Activated T-helper 2 cell treated with anti-CD3 and anti-CD28 coated beads, Interferon-gamma antibody, Interleukin-2, Interleukin-4, amounts not matched to agents 10 μg/mL and 5 μg/mL and 100 μg/mL, durations not matched to agents 14 hours and 24 hours and 36 hours (primary cell): ENCODE measurements at regions not wholly inside any gene's neighbourhood (a gene's known extent, or its start where the extent isn't known, plus 50 kb on each side); places are given as distances from the start of the nearest gene placed in this dataset.

ENCODE experiments used
- DNase-seq: peaks from one replicate; pipeline ENCODE4 v3.0.0; 2021; ENCODE audit warnings: low spot score
- H3K27ac Mint-ChIP-seq: one replicate; pipeline ENCODE4 v1.8.0; 2021; ENCODE audit warnings: mixed read lengths
- H3K27me3 Mint-ChIP-seq: one replicate; pipeline ENCODE4 v1.8.0; 2021; ENCODE audit warnings: low read depth, mixed read lengths
- H3K36me3 Mint-ChIP-seq: one replicate; pipeline ENCODE4 v1.8.0; 2021; ENCODE audit warnings: low read depth, mixed read lengths
- H3K4me1 Mint-ChIP-seq: one replicate; pipeline ENCODE4 v1.8.0; 2021; ENCODE audit warnings: low read depth, mixed read lengths
- H3K4me3 Mint-ChIP-seq: one replicate; pipeline ENCODE4 v1.8.0; 2021; ENCODE audit warnings: low read depth, mild to moderate bottlenecking, moderate library complexity, mixed read lengths
- H3K9me3 Mint-ChIP-seq: one replicate; pipeline ENCODE4 v1.8.0; 2021; ENCODE audit warnings: mixed read lengths
- intact Hi-C: fragments of 100-400 bp; cut with micrococcal nuclease; formaldehyde crosslinking; loops from one replicate; pipeline ENCODE4 v1.15.1; 2023

DNA sequence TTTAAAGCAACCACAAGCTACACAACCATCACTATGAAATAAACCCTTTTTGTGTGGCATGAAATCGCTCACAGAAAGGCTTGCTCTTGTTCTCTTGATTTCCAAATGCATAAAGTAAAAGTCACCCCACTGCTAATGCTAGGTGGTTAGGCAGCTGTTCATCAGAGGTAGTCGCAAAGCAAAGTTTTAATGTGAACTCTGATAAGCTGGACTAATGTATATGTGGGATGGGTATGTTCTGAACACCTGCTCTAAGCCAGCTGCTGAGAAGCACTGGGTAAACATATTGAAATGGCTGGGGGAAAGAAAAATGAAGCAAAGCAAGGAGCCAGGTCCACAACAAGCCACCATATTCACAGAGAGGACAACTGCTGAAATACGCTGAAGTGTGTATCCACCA, 142.3 kb downstream of the KLF12 start:
- DNase-seq: no peak
- intact Hi-C loops: no loop called here
- Mint-ChIP-seq H3K36me3 (peaks cover 27% of the 10 kb centered on the region), H3K27me3 (no peaks in the 10 kb centered on the region), H3K9me3 (no peaks in the 10 kb centered on the region), H3K4me1 (peaks cover 12% of the 10 kb centered on the region), H3K27ac (no peak overlapping the region), H3K4me3 (no peak overlapping the region)

DNA sequence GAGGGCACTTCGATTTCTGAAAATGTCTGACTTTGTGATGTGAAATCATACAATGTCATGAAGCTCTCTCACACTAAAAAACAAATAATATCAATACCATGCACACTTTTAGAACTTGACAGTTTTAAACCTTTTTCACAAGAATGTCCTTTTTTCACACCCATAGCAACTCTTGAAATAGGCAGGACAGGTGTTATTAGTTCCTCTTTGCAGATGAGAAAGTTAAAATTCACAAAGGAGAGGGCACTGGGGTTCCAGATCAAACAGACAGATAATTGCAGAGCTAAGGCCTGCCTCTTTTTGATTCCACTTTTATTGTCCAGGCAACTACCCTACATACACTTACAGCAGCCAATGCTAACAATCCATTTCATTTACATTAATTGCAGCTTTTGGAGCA, 142.8 kb downstream of the KLF12 start:
- Mint-ChIP-seq H3K27me3 (no peaks in the 10 kb centered on the region), H3K27ac (no peak overlapping the region), H3K36me3 (peaks cover 27% of the 10 kb centered on the region), H3K4me3 (no peak overlapping the region), H3K9me3 (no peaks in the 10 kb centered on the region), H3K4me1 (peaks cover 12% of the 10 kb centered on the region)
- intact Hi-C loops: no loop called here
- no peak for DNase-seq

DNA sequence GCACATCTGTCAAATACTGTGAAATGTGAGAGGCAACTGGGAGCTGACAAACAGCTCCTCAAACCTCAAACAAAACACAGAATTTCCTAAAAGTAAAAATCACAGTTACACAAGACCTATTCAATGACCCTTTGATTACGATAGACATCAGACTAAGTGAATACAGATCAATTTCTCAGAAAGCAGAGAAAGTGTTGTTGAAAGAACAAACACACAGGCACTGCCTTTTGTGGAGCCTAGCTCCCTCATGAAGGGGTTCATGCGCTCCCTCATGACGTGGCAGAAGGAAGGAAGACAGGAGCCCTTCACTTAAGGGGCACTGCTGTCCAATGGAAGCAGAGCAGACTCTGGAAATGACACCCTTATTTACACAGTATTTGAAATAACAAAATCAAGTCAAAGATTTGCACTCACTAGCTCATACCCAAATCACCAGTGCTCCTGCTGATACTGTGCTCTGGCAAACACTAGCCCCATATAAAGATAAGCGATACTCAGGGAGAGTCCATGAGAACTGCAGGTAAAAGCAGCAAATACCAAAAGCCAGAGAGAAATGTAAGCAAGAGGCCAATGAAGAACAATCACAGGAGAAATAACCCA, 144.9 kb downstream of the KLF12 start:
- Mint-ChIP-seq H3K36me3 (peaks cover 31% of the 10 kb centered on the region), H3K27ac (no peak overlapping the region)

DNA sequence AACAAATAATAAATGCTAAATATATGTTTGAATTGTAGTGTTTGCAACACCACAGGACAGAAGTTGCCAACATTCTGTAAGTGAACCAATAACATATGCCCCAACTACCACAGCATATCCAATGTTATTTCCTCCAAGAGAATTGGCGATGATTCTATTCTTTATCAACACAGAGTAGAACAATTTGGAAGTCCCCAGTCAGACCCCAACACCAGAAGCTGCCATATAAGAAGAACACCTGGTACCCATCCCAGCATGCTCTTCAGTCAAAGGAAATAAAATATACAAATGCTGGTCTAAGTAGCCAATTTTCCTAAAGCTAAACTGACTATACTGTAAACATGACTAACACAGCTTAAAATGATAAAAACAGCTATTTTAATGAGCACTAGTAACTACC, 145.7 kb downstream of the KLF12 start:
- no peaks in the 10 kb centered on the region for H3K9me3 Mint-ChIP-seq
- H3K27ac Mint-ChIP-seq: no peak overlapping the region
- intact Hi-C loops: loop anchor here (10.0 kb wide), 1 partner anchor 154 kb away; no protein-coding TSS in a partner anchor
- H3K4me3 Mint-ChIP-seq: no peak overlapping the region
- peaks cover 29% of the 10 kb centered on the region for H3K4me1 Mint-ChIP-seq
- no peak for DNase-seq
- no peaks in the 10 kb centered on the region for H3K27me3 Mint-ChIP-seq
- H3K36me3 Mint-ChIP-seq: peaks cover 27% of the 10 kb centered on the region

More for the DNA sequence above, 144.9 kb downstream of the KLF12 start:
- Mint-ChIP-seq H3K9me3 (no peaks in the 10 kb centered on the region), H3K4me3 (no peak overlapping the region), H3K4me1 (peaks cover 28% of the 10 kb centered on the region), H3K27me3 (no peaks in the 10 kb centered on the region)
- DNase-seq: no peak
- intact Hi-C loops: loop anchor here (10.0 kb wide), 1 partner anchor 155 kb away; no protein-coding TSS in a partner anchor

DNA sequence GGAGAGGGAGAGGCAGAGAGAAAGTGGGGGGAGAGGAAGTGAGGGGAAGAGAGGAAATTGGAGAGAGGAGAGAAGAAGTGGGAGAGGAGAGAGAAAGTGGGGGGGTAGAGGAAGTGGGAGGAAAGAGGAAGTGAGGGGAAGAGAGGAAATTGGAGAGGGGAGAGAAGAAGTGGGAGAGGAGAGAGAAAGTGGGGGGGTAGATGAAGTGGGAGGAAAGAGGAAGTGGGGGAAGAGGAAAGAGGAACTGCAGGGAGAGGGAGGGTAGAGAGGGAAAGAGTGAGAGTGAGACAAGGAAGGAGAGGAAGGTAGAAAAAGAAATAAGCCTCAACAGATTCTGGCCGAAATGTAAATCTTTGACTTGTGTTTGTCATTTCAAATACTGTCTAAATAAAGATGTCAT, 146.6 kb downstream of the KLF12 start:
- H3K27ac Mint-ChIP-seq: peak overlapping the region; percentile 39
- no peak overlapping the region for H3K4me3 Mint-ChIP-seq
- H3K4me1 Mint-ChIP-seq: peaks cover 29% of the 10 kb centered on the region
- no peak for DNase-seq
- H3K36me3 Mint-ChIP-seq: peaks cover 24% of the 10 kb centered on the region
- intact Hi-C loops: loop anchor here (10.0 kb wide), 1 partner anchor 153 kb away; no protein-coding TSS in a partner anchor
- no peaks in the 10 kb centered on the region for H3K27me3 Mint-ChIP-seq
- no peaks in the 10 kb centered on the region for H3K9me3 Mint-ChIP-seq

DNA sequence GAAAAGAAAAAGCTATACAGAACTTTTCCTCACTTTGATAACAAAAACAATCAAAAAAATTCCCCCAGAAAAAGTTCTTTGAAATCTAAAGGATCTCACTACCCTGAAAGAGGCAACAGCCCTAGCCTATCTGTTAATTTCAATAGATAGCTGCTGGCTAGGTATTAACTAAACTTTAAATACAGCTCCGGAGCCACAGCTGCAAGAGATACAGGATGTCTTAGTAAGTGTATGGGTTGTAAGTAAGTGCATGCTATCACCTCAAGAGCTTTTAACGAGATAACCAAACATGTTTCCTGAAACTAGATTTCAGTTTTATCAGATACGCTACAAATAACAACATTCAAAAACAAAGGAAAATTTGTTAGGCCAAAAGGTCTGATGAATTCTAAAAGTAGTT, 148.4 kb downstream of the KLF12 start:
- Mint-ChIP-seq H3K4me1 (peaks cover 31% of the 10 kb centered on the region), H3K4me3 (peak overlapping the region; percentile 65)

GRCh38 chr13:73984949-73985691, 149.1 kb downstream of the KLF12 start:
- Mint-ChIP-seq H3K36me3 (peaks cover 17% of the 10 kb centered on the region), H3K27ac (peak overlapping the region; percentile 80), H3K9me3 (no peaks in the 10 kb centered on the region), H3K4me1 (peaks cover 33% of the 10 kb centered on the region), H3K27me3 (no peaks in the 10 kb centered on the region), H3K4me3 (peak overlapping the region; percentile 65)
- DNase-seq: peak; percentile 30
- intact Hi-C loops: loop anchor here (2.0 to 10.0 kb wide), 4 partner anchors 42 to 150 kb away; partner anchors contain the start of gene KLF12

More for the DNA sequence above, 148.4 kb downstream of the KLF12 start:
- H3K27ac Mint-ChIP-seq: peak overlapping the region; percentile 80
- intact Hi-C loops: loop anchor here (2.0 to 10.0 kb wide), 4 partner anchors 43 to 151 kb away; partner anchors contain the start of gene KLF12
- H3K36me3 Mint-ChIP-seq: peaks cover 14% of the 10 kb centered on the region
- DNase-seq: no peak
- H3K9me3 Mint-ChIP-seq: no peaks in the 10 kb centered on the region
- H3K27me3 Mint-ChIP-seq: no peaks in the 10 kb centered on the region

DNA sequence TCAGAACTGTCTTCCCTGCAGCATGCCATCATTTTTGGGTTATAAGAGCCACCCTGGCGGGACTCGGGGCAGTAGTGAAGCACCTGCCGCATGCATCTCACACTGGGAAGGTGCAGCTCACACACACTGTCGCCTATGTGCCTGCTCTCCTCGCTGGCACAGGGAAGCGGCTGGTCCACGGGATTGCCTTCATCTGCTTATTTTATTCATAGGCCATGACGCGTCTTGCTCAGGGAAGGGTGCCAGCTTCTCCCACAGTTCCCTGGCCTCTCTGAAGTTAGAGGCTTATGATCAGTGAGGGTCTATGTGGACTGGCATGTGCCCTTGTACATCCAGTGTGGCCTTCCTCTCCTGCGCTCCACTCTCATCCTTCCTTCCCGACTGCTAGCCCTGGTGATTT, 150.0 kb downstream of the KLF12 start:
- no peak overlapping the region for H3K4me3 Mint-ChIP-seq
- H3K27ac Mint-ChIP-seq: no peak overlapping the region
- H3K4me1 Mint-ChIP-seq: peaks cover 28% of the 10 kb centered on the region
- H3K27me3 Mint-ChIP-seq: no peaks in the 10 kb centered on the region
- no peak for DNase-seq
- H3K9me3 Mint-ChIP-seq: no peaks in the 10 kb centered on the region
- H3K36me3 Mint-ChIP-seq: peaks cover 19% of the 10 kb centered on the region
- intact Hi-C loops: loop anchor here (2.0 to 10.0 kb wide), 4 partner anchors 41 to 151 kb away; partner anchors contain the start of gene KLF12

GRCh38 chr13:73983109-73983508, 151.1 kb downstream of the KLF12 start:
- H3K4me1 Mint-ChIP-seq: peaks cover 23% of the 10 kb centered on the region
- intact Hi-C loops: loop anchor here (10.0 kb wide), 1 partner anchor 148 kb away; no protein-coding TSS in a partner anchor

DNA sequence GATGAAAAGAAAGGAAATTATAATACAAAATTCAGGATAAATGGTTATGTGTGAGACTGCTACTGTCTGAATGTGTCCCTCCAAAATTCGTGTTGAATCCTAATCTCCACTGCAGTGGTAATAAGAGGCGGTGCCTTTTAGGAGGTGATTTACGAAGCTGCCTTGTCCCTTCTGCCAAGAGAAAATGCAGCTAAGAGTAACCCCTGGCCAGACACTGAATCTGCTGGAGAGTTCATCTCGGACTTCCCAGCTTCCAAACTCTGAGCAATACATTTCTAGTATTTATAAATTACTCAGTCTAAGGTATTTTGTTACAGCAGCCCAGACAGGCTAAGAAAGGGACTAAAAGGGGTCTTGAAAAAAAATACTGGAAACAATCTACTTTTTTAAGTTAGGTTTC, 152.6 kb downstream of the KLF12 start:
- Mint-ChIP-seq H3K27ac (no peak overlapping the region), H3K36me3 (peaks cover 21% of the 10 kb centered on the region), H3K4me3 (no peak overlapping the region), H3K9me3 (no peaks in the 10 kb centered on the region), H3K27me3 (no peaks in the 10 kb centered on the region), H3K4me1 (peaks cover 21% of the 10 kb centered on the region)
- no peak for DNase-seq
- intact Hi-C loops: loop anchor here (10.0 kb wide), 1 partner anchor 147 kb away; no protein-coding TSS in a partner anchor

More at GRCh38 chr13:73983109-73983508, 151.1 kb downstream of the KLF12 start:
- no peak overlapping the region for H3K27ac Mint-ChIP-seq
- H3K27me3 Mint-ChIP-seq: no peaks in the 10 kb centered on the region
- no peaks in the 10 kb centered on the region for H3K9me3 Mint-ChIP-seq
- H3K4me3 Mint-ChIP-seq: no peak overlapping the region
- DNase-seq: no peak
- peaks cover 17% of the 10 kb centered on the region for H3K36me3 Mint-ChIP-seq

DNA sequence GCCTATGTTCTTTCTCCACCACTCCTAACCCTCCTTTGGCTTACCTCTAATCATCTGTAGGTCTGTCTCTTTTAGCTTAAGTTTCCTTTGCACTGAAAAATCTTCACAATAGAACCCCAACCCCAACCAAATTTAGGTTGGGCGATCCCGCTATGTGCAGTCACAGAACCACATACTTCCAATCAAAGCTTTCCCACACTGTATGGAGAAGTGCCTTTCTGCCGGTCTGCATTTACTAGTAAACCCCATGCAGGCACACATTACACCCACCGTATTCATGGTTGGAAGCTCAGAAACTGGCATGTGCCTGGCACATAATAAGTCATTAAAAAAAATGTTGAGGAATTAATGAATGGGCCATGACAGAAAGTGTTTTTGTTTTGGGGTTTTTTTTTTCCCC, 158.4 kb downstream of the KLF12 start:
- no peak for DNase-seq
- Mint-ChIP-seq H3K36me3 (peaks cover 30% of the 10 kb centered on the region), H3K4me3 (no peak overlapping the region), H3K27ac (no peak overlapping the region), H3K9me3 (peaks cover 6% of the 10 kb centered on the region), H3K27me3 (no peaks in the 10 kb centered on the region), H3K4me1 (peaks cover 19% of the 10 kb centered on the region)
- intact Hi-C loops: no loop called here

DNA sequence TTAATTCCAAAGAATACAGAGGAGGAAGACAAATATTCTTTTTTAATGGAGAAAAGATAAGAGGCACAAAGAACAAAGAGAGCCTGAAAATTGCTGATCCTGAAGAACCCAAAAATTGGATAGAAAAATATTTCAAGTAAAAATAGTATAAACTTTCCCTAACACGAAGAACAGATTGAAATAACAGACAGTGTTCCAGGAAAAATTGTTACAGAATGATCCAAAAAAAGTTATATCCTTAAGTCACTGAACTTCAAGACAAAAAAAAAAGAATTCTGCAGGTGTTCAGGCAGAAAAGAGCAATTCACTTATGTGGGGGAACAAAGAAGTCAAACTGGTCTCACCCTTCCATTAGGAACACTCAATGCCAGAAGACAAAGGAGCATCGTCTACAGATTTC, 160.2 kb downstream of the KLF12 start:
- H3K4me1 Mint-ChIP-seq: peaks cover 24% of the 10 kb centered on the region
- no peak overlapping the region for H3K27ac Mint-ChIP-seq
- intact Hi-C loops: no loop called here
- no peaks in the 10 kb centered on the region for H3K27me3 Mint-ChIP-seq
- H3K4me3 Mint-ChIP-seq: no peak overlapping the region
- no peak for DNase-seq
- H3K36me3 Mint-ChIP-seq: peaks cover 27% of the 10 kb centered on the region
- peaks cover 6% of the 10 kb centered on the region for H3K9me3 Mint-ChIP-seq

- intact Hi-C loops: no loop called here
- DNase-seq: no peak
- Mint-ChIP-seq H3K4me1 (peaks cover 29% of the 10 kb centered on the region), H3K9me3 (peaks cover 6% of the 10 kb centered on the region), H3K27ac (no peak overlapping the region), H3K4me3 (no peak overlapping the region), H3K36me3 (peaks cover 32% of the 10 kb centered on the region), H3K27me3 (no peaks in the 10 kb centered on the region)
Measured at GRCh38 chr13:73973156-73973555, 161.0 kb downstream of the KLF12 start.
